AG09309 (cell line): ENCODE measurements at regions not wholly inside any gene's neighbourhood (a gene's known extent, or its start where the extent isn't known, plus 50 kb on each side); places are given as distances from the start of the nearest gene placed in this dataset.

Source experiments
- DNase-seq: peaks from one replicate; pipeline ENCODE4 v3.0.0-alpha.2; 2010; ENCODE audit warnings: low read depth
- H3K4me3 ChIP-seq: 2 replicates; pipeline ENCODE4 v1.5.1; 2011; ENCODE audit warnings: mild to moderate bottlenecking, low read depth, low read length, moderate library complexity; ENCODE audit not compliant: control insufficient read depth
- CTCF ChIP-seq: IDR thresholded peaks from 2 replicates; pipeline ENCODE4 v1.5.1; 2011; ENCODE audit warnings: mild to moderate bottlenecking, low read depth, low read length, inconsistent platforms; ENCODE audit not compliant: insufficient read depth, control insufficient read depth; ENCODE audit errors: missing control alignments

- no peak overlapping the region for H3K4me3 ChIP-seq
- no peak for DNase-seq
- TF ChIP-seq CTCF = no peak
Measured at GRCh38 chr13:83327091-83327490, 555.2 kb downstream of the SLITRK1 start.

GRCh38 chr13:83325125-83325853 is 557.0 kb downstream of the SLITRK1 start:
- H3K4me3 ChIP-seq = no peak overlapping the region
- TF ChIP-seq CTCF = no peak
- DNase-seq = peak; percentile 52

- DNase-seq = no peak
- no peak overlapping the region for H3K4me3 ChIP-seq
- no peak for TF ChIP-seq CTCF
Measured at GRCh38 chr13:83311886-83312577, 570.2 kb downstream of the SLITRK1 start.

- no peak for TF ChIP-seq CTCF
- H3K4me3 ChIP-seq = no peak overlapping the region
- no peak for DNase-seq
Measured at GRCh38 chr13:83298617-83299016, 583.7 kb downstream of the SLITRK1 start.

GRCh38 chr13:83297586-83298290 is 584.5 kb downstream of the SLITRK1 start:
- TF ChIP-seq CTCF = no peak
- no peak overlapping the region for H3K4me3 ChIP-seq
- DNase-seq = peak; percentile 41

GRCh38 chr13:83295686-83296085 is 586.6 kb downstream of the SLITRK1 start:
- no peak overlapping the region for H3K4me3 ChIP-seq
- DNase-seq = no peak
- no peak for TF ChIP-seq CTCF
